Kidney (tissue), 13 donors: ENCODE measurements at regions not wholly inside any gene's neighbourhood (a gene's known extent, or its start where the extent isn't known, plus 50 kb on each side); places are given as distances from the start of the nearest gene placed in this dataset.
A peak's percentile ranks its signal among the peaks of the same experiment; 100 is the strongest.

Experiments
- DNase-seq, 5 donors: peaks; one replicate each; pipeline ENCODE4 v3.0.0-alpha.2; 2013 to 2020
- FAIRE-seq: peaks from 2 replicates; lab custom pipeline; 2012; peaks lifted over from hg19 to GRCh38; lab: Jason Lieb, UNC
- H3K27ac ChIP-seq, 2 donors: one replicate each; pipeline ENCODE4 v1.7.0; 2013; ENCODE audit warnings: low read depth in 2 of 2, low read length in 2 of 2, inconsistent platforms in 1 of 2
- H3K27me3 ChIP-seq: one replicate; pipeline ENCODE4 v1.7.1; 2013; ENCODE audit warnings: low read length, inconsistent platforms; ENCODE audit not compliant: control insufficient read depth, insufficient read depth
- H3K36me3 ChIP-seq, 3 donors: one replicate each; pipeline versions ENCODE4 v1.7.0 to v1.7.1; 2013; ENCODE audit warnings: low read length in 3 of 3, control low read depth in 1 of 3, inconsistent platforms in 1 of 3; ENCODE audit not compliant: insufficient read depth in 3 of 3, control insufficient read depth in 2 of 3
- H3K4me1 ChIP-seq, 3 donors: one replicate each; pipeline versions ENCODE4 v1.7.0 to v1.7.1; 2013; ENCODE audit warnings: low read length in 3 of 3, inconsistent platforms in 1 of 3, low read depth in 1 of 3; ENCODE audit not compliant: control insufficient read depth in 2 of 3, insufficient read depth in 2 of 3
- H3K4me3 ChIP-seq, 3 donors: one replicate each; pipeline versions ENCODE4 v1.7.0 to v1.8.1; 2013; ENCODE audit warnings: low read length in 3 of 3, control low read depth in 1 of 3, inconsistent platforms in 1 of 3
- H3K9ac ChIP-seq, 3 donors: one replicate each; pipeline versions ENCODE4 v1.7.0 to v1.7.1; 2013; ENCODE audit warnings: low read length in 3 of 3, control low read depth in 1 of 3, inconsistent platforms in 1 of 3
- H3K9me3 ChIP-seq, 3 donors: one replicate each; pipeline versions ENCODE4 v1.7.0 to v1.7.1; 2013; ENCODE audit warnings: low read length in 3 of 3, control low read depth in 1 of 3, inconsistent platforms in 1 of 3; ENCODE audit not compliant: control insufficient read depth in 2 of 3, insufficient read depth in 1 of 3
- CTCF ChIP-seq: IDR thresholded peaks from 3 replicates; pipeline ENCODE4 v1.5.1; 2012; ENCODE audit warnings: mild to moderate bottlenecking, moderate library complexity, borderline replicate concordance; ENCODE audit not compliant: insufficient read depth; ENCODE audit errors: extremely low read depth
- intact Hi-C: fragments of 100-400 bp; cut with DNase I; formaldehyde crosslinking; loops from one replicate; pipeline ENCODE4 v1.11.1; 2022
- donor health status: control.
- donor health status: control.
- donor health status: control.
- donor health status: control.
- donor health status: control.
- donor health status: DM: yes; HTN: yes; CAD: no.
- donor health status: Normal renal cell carcinoma (clear cell type).

- H3K27me3 ChIP-seq: no peaks in the 10 kb centered on the region
- no peak for FAIRE-seq
- intact Hi-C loops: no loop called here
- peak in 1 of 5 donors; percentile 27 for DNase-seq
- no peaks in the 10 kb centered on the region for H3K4me1 ChIP-seq
- no peak overlapping the region for H3K4me3 ChIP-seq
- H3K36me3 ChIP-seq: no peaks in the 10 kb centered on the region
- no peak overlapping the region for H3K9ac ChIP-seq
- TF ChIP-seq CTCF: no peak
- no peaks in the 10 kb centered on the region for H3K9me3 ChIP-seq
- no peak overlapping the region for H3K27ac ChIP-seq
These were observed 50.5 kb upstream of the ITPRID2 start for GRCh38 chr2:181841079-181841478.
